ENCODE measurements at regions not wholly inside any gene's neighbourhood (a gene's known extent, or its start where the extent isn't known, plus 50 kb on each side); places are given as distances from the start of the nearest gene placed in this dataset.
"Not testable (repeated sequence)": the region's sequence is repeated elsewhere in the genome, so short reads cannot be mapped to it uniquely, and the experiment has no call there.

DNA sequence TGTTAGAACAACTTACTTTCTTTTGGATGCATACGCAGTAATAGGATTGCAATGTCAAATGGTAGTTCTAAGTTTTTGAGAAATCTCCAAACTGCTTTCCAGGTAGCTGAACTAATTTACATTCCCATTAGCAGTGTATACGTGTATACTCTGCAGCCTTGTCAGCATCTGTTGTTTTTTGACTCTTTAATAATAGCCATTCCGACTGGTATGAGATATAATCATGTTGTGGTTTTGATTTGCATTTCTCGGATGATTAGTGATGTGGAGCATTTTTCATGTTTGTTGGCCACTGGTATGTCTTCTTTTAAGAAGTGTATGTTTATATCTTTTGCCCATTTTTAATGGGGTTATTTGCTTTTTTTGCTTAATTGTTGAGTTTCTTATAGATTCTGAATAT lies 76.9 kb upstream of the HNRNPA1L2 start:
- DNase-seq (ENCODE audit: low spot score), result not testable (repeated sequence)

DNA sequence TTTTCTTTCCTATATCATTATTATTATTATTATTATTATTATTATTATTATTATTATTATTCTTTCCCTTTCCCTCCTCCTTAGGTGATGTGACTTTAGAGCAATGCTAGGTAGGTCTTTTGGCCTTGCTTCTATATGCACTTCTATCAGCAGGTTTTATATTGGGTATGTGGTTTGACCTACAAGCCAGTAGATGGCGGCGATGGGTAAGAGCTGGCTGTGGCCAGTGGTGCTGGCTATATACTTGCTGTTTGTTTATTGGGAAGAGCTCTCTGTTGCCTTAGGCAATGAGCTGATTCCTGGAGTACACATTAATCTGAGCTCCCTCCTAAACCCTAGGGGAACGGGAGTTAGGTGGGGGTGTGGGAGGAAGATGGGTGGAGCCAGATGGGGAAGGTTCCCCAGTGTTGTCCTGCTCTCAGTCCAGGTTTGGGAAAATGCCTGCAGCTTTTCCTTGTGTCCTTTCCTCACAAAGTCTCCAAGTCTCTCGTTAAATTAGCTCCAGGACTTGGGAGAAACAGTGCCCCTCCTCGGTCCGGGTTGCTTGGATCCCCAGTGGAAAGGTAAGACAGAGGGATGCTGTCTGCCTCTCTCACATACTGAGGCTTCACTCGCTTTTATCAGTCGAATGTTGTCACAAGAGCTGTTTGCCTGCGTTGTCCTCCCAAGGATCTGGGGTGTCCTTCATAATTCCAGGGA lies 72.2 kb upstream of the HNRNPA1L2 start:
- DNase-seq (ENCODE audit: low spot score), result peak; percentile 52

DNA sequence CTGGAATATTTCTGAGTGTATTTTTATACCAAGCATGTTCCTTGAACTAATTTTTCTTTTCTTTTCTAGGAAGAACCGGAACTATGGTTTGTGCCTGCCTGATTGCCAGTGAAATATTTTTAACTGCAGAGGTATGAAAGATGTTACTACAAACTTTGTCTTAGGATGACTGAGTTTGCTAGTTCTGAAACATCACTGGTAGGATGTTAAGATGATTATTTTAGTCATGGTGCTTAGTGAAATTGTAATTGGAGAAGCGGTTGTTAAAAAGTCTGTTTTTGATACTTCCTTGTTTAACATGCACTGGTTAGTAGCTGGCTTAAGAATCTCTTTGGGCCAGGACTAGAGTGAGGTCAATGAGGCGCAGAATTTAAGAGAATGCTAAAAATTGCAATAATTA lies 71.1 kb upstream of the HNRNPA1L2 start:
- not testable (repeated sequence) for DNase-seq (ENCODE audit: low spot score)

DNA sequence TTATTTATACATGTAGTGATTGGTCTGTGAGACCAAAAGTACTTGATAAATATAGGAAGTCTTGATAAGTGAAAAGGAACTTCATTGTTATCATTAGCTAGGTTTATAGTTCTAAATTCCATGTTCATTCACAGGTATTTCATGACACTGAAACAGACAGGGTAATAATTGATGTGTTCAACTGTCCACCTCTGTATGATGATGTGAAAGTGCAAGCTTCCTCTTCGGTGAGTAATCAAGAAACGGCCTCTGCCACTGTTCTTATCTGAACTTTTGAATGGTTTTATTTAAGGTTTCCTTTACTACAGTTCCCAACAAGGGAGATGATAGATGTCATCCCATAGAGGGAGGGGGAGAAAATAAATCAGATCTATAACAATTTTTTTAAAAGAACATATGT lies 59.3 kb upstream of the HNRNPA1L2 start:
- not testable (repeated sequence) for DNase-seq (ENCODE audit: low spot score)

All from ecto neural progenitor cell (in vitro differentiated cells).